ENCODE measurements at regions not wholly inside any gene's neighbourhood (a gene's known extent, or its start where the extent isn't known, plus 50 kb on each side); places are given as distances from the start of the nearest gene placed in this dataset.

DNA sequence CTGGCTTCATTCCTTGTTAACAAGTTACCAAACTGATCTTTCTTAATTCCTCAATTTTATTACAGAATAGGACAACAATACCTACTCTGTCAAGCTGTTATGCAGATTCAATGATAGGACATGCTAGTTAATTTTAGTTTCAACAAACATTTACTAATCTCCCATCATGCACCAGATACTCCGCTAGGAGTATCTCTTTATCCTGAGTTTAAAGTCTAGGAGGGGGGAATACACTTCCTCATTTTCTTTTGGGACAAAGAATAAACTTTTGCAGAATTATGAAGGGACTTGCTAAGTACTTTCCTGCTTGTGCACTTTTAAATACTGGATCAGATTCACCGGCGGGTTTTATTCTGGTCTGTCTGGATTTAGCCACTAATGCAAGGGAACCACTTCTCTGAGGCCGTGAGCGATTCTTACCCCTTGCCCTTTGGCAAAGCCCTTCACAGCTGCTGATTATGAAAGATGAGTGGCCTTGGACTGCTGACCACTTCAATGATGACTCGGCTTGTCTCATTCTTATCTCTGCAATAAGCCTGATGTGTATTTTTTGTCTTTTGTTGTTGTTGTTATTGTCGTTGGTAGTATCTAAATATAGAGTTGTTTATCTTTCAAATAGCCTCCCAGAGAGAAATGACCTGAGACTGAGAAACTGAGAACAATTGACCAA, 73.9 kb downstream of the RMI1 start:
- Mint-ChIP-seq H3K9me3 (no peaks in the 10 kb centered on the region), H3K27me3 (peaks cover 2 to 8% of the 10 kb centered on the region in 2 donors), H3K27ac (no peak overlapping the region), H3K4me1 (no peaks in the 10 kb centered on the region), H3K4me3 (no peak overlapping the region), H3K36me3 (no peaks in the 10 kb centered on the region)
- H3K27me3 ChIP-seq (ENCODE audit: insufficient read depth, low read length, poor library complexity, severe bottlenecking) = no peaks in the 10 kb centered on the region
- no peaks in the 10 kb centered on the region for H3K4me1 ChIP-seq (ENCODE audit: insufficient read depth, low read length)
- ChIA-PET CTCF (no interaction called here), POLR2A (no interaction called here)
- no peak overlapping the region for H3K27ac ChIP-seq (ENCODE audit: low read depth, low read length)
- H3K36me3 ChIP-seq (ENCODE audit: insufficient read depth, low read length) = no peaks in the 10 kb centered on the region
- no peak for DNase-seq
- H3K9me3 ChIP-seq (ENCODE audit: low read length) = no peaks in the 10 kb centered on the region
- H3K4me3 ChIP-seq (ENCODE audit: low read length) = no peak overlapping the region

DNA sequence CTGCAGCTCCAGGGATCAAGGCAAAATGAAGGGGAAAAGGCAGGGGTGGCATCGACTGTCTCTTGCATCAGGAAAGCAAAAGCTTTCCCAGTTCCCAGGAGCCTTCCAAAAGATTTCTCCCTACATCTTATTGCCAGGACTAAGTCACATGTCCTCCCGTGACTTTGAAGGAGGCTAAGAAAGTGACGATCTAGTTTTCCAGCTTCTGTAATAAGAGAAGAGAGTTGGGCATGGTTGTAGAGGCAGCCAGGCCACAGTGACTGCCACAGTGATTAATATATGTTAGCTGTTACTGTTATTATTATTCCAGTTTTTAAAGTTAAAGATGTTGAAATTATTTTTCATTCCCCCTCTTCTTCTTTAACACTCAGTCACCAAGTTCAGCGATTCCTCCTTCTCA, 77.1 kb downstream of the RMI1 start:
- no peaks in the 10 kb centered on the region for H3K4me1 ChIP-seq (ENCODE audit: insufficient read depth, low read length)
- H3K27me3 ChIP-seq (ENCODE audit: insufficient read depth, low read length, poor library complexity, severe bottlenecking) = no peaks in the 10 kb centered on the region
- Mint-ChIP-seq H3K4me1 (no peaks in the 10 kb centered on the region), H3K27me3 (peaks cover 0 to 21% of the 10 kb centered on the region in 2 donors), H3K36me3 (no peaks in the 10 kb centered on the region), H3K9me3 (no peaks in the 10 kb centered on the region), H3K27ac (no peak overlapping the region), H3K4me3 (no peak overlapping the region)
- H3K4me3 ChIP-seq (ENCODE audit: low read length) = no peak overlapping the region
- POLR2A ChIA-PET = no interaction called here
- no peak overlapping the region for H3K27ac ChIP-seq (ENCODE audit: low read depth, low read length)
- no peaks in the 10 kb centered on the region for H3K36me3 ChIP-seq (ENCODE audit: insufficient read depth, low read length)
- no peak for DNase-seq
- CTCF ChIA-PET = interaction anchor here (1.2 kb wide), 1 partner anchor 10 kb away, joined by 3 read pairs; no protein-coding TSS in a partner anchor
- no peaks in the 10 kb centered on the region for H3K9me3 ChIP-seq (ENCODE audit: low read length)

DNA sequence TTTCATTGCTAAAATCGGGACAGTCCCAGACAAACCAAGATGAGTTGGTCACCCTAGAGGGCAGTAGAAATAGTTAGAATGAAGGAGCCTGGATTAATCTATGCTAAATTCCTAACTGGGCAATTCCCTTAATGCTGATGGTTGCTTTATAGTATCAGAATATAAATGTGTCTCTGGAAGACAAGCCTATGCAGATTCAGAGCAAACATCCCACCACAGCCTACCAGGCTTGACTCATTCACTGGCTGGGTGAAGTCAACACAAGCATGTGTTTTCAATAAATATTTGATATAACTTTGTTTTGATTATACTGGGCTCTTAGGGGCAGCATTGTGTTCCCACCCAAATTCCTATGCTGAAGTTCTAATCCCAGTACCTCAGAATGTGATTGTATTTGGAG, 79.3 kb downstream of the RMI1 start:
- H3K4me1 Mint-ChIP-seq = no peaks in the 10 kb centered on the region
- Histone ChIP-seq H3K27me3 (ENCODE audit: insufficient read depth, low read length, poor library complexity, severe bottlenecking) (no peaks in the 10 kb centered on the region), H3K27ac (ENCODE audit: low read depth, low read length) (no peak overlapping the region), H3K36me3 (ENCODE audit: insufficient read depth, low read length) (no peaks in the 10 kb centered on the region), H3K9me3 (ENCODE audit: low read length) (no peaks in the 10 kb centered on the region), H3K4me1 (ENCODE audit: insufficient read depth, low read length) (no peaks in the 10 kb centered on the region), H3K4me3 (ENCODE audit: low read length) (no peak overlapping the region)
- no peaks in the 10 kb centered on the region for H3K36me3 Mint-ChIP-seq
- no peaks in the 10 kb centered on the region for H3K9me3 Mint-ChIP-seq
- H3K27ac Mint-ChIP-seq = no peak overlapping the region
- no peak overlapping the region for H3K4me3 Mint-ChIP-seq
- ChIA-PET CTCF (no interaction called here), POLR2A (no interaction called here)
- peaks cover 0 to 21% of the 10 kb centered on the region in 2 donors for H3K27me3 Mint-ChIP-seq
- no peak for DNase-seq

DNA sequence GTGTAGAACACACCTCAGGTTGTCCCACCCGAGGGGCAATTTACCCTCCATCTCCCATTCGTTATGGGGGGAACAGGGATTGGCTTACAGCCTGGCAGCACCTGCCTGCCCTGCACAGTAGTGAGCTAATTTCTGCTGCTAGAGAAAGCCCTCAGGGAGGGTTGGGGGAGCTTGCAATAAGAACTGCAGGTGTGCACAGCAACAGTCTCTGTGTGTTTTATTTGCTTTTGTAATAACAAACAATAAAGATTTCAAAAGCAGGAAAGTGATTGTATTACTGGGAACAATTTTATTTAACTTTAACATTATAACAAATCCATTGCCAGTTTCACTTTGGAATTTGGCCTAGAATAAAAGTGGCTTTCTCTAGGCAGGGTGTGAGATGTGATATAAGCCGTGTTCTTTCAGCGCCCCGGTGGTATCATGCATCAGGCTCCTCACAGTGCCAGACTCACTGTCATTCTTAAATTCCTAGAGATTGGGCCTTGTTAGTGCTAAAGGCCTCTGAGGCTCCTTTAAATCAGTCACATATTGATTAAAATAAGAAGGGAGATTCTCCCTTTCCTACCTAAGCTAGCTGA, 81.1 kb downstream of the RMI1 start:
- Mint-ChIP-seq H3K9me3 (no peaks in the 10 kb centered on the region), H3K4me1 (no peaks in the 10 kb centered on the region), H3K36me3 (no peaks in the 10 kb centered on the region), H3K4me3 (no peak overlapping the region), H3K27me3 (peaks cover 0 to 21% of the 10 kb centered on the region in 2 donors), H3K27ac (no peak overlapping the region)
- POLR2A ChIA-PET = no interaction called here
- H3K4me1 ChIP-seq (ENCODE audit: insufficient read depth, low read length) = no peaks in the 10 kb centered on the region
- no peaks in the 10 kb centered on the region for H3K36me3 ChIP-seq (ENCODE audit: insufficient read depth, low read length)
- no peak overlapping the region for H3K4me3 ChIP-seq (ENCODE audit: low read length)
- CTCF ChIA-PET = no interaction called here
- H3K27me3 ChIP-seq (ENCODE audit: insufficient read depth, low read length, poor library complexity, severe bottlenecking) = no peaks in the 10 kb centered on the region
- no peaks in the 10 kb centered on the region for H3K9me3 ChIP-seq (ENCODE audit: low read length)
- H3K27ac ChIP-seq (ENCODE audit: low read depth, low read length) = no peak overlapping the region
- no peak for DNase-seq

DNA sequence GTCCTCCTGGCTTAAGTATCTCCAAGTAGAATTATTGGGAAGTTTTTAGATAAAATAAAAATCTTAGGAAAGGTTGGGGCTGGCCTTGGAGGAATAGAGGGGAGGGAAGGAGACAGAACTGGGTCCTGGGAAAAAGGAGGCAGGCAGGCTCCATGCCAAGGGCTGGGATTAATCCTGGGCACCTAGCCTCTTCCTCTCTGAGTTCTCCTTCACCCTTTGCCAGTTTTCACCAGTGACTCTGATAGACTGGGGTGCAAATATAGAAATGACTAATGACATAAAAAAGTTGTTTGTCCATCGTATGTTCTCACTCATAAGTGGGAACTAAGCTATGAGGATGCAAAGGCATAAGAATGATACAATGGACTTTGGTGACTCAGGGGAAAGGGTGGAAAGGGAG, 81.9 kb downstream of the RMI1 start:
- Histone ChIP-seq H3K4me3 (ENCODE audit: low read length) (no peak overlapping the region), H3K4me1 (ENCODE audit: insufficient read depth, low read length) (no peaks in the 10 kb centered on the region), H3K9me3 (ENCODE audit: low read length) (no peaks in the 10 kb centered on the region), H3K27ac (ENCODE audit: low read depth, low read length) (no peak overlapping the region), H3K27me3 (ENCODE audit: insufficient read depth, low read length, poor library complexity, severe bottlenecking) (no peaks in the 10 kb centered on the region), H3K36me3 (ENCODE audit: insufficient read depth, low read length) (no peaks in the 10 kb centered on the region)
- ChIA-PET POLR2A (no interaction called here), CTCF (no interaction called here)
- peaks cover 0 to 18% of the 10 kb centered on the region in 2 donors for H3K27me3 Mint-ChIP-seq
- no peak for DNase-seq
- H3K27ac Mint-ChIP-seq = no peak overlapping the region
- H3K4me1 Mint-ChIP-seq = no peaks in the 10 kb centered on the region
- H3K36me3 Mint-ChIP-seq = no peaks in the 10 kb centered on the region
- no peak overlapping the region for H3K4me3 Mint-ChIP-seq
- no peaks in the 10 kb centered on the region for H3K9me3 Mint-ChIP-seq

DNA sequence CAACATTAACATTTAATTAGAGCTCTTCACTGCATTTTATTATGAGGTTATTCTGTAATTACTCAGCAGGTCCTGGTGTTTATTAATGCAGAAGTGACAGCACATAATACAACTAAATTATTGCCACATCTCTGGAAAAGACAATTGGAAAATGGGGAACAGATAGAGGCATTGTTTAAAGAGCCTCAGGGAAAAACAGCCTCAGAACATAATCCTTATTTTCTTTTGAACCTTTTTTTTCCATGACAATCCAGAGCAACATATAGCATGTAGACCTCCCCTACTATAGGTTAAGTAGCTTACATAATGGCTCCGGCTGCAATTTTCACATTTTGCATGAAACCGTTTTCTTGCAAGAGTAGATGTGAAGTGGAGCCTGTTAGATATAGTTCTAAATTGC, 87.2 kb downstream of the RMI1 start:
- no peak overlapping the region for H3K4me3 Mint-ChIP-seq
- H3K27ac Mint-ChIP-seq = no peak overlapping the region
- DNase-seq = no peak
- H3K4me1 ChIP-seq (ENCODE audit: insufficient read depth, low read length) = no peaks in the 10 kb centered on the region
- H3K27me3 ChIP-seq (ENCODE audit: insufficient read depth, low read length, poor library complexity, severe bottlenecking) = no peaks in the 10 kb centered on the region
- ChIA-PET POLR2A (no interaction called here), CTCF (interaction anchor here (1.3 kb wide), 1 partner anchor 9 kb away, joined by 3 read pairs; no protein-coding TSS in a partner anchor)
- H3K4me1 Mint-ChIP-seq = no peaks in the 10 kb centered on the region
- H3K36me3 ChIP-seq (ENCODE audit: insufficient read depth, low read length) = no peaks in the 10 kb centered on the region
- H3K27ac ChIP-seq (ENCODE audit: low read depth, low read length) = no peak overlapping the region
- H3K27me3 Mint-ChIP-seq = no peaks in the 10 kb centered on the region
- no peaks in the 10 kb centered on the region for H3K36me3 Mint-ChIP-seq
- H3K4me3 ChIP-seq (ENCODE audit: low read length) = no peak overlapping the region
- H3K9me3 ChIP-seq (ENCODE audit: low read length) = no peaks in the 10 kb centered on the region
- no peaks in the 10 kb centered on the region for H3K9me3 Mint-ChIP-seq

DNA sequence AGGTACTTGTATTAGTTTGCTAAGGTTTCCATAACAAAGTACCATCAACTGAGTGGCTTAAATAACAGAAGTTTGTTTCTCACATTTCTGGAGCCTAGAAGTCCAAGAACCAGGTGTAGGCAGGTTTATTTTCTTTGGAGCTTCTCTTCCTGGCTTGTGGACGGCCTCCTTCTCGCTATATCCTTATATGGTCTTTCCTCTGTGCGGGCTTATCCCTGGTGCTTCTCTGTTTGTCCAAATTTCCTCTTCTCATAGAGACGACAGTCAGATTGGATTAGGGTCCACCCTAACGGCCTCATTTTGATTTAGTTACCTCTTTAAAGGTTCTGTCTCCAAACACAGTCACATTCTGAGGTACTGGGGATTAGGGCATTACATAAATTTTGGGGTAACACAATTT, 88.3 kb downstream of the RMI1 start:
- H3K9me3 Mint-ChIP-seq = no peaks in the 10 kb centered on the region
- POLR2A ChIA-PET = no interaction called here
- no peak overlapping the region for H3K4me3 Mint-ChIP-seq
- Histone ChIP-seq H3K4me1 (ENCODE audit: insufficient read depth, low read length) (no peaks in the 10 kb centered on the region), H3K4me3 (ENCODE audit: low read length) (no peak overlapping the region), H3K9me3 (ENCODE audit: low read length) (no peaks in the 10 kb centered on the region), H3K27me3 (ENCODE audit: insufficient read depth, low read length, poor library complexity, severe bottlenecking) (no peaks in the 10 kb centered on the region), H3K27ac (ENCODE audit: low read depth, low read length) (no peak overlapping the region), H3K36me3 (ENCODE audit: insufficient read depth, low read length) (no peaks in the 10 kb centered on the region)
- H3K27me3 Mint-ChIP-seq = no peaks in the 10 kb centered on the region
- no peak for DNase-seq
- CTCF ChIA-PET = no interaction called here
- no peaks in the 10 kb centered on the region for H3K4me1 Mint-ChIP-seq
- H3K27ac Mint-ChIP-seq = no peak overlapping the region
- H3K36me3 Mint-ChIP-seq = no peaks in the 10 kb centered on the region

DNA sequence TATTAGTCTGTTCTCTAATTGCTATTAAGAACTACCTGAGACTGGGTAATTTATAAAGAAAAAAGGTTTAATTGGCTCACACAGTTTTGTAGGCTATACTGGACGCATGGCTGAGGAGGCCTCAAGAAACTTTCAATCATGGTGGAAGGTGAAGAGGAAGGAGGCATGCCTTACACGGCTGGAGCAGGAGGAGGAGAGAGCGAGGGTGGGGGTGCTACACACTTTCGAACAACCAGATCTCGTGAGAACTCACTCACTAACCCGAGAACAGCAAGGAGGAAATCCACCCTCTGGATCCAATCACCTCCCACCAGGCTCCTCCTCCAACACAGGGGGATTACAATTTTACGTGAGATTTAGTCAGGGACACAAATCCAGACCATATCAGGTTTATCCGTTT, 90.0 kb downstream of the RMI1 start:
- H3K4me1 Mint-ChIP-seq = no peaks in the 10 kb centered on the region
- Histone ChIP-seq H3K27ac (ENCODE audit: low read depth, low read length) (no peak overlapping the region), H3K9me3 (ENCODE audit: low read length) (no peaks in the 10 kb centered on the region), H3K4me1 (ENCODE audit: insufficient read depth, low read length) (no peaks in the 10 kb centered on the region), H3K36me3 (ENCODE audit: insufficient read depth, low read length) (no peaks in the 10 kb centered on the region), H3K27me3 (ENCODE audit: insufficient read depth, low read length, poor library complexity, severe bottlenecking) (no peaks in the 10 kb centered on the region), H3K4me3 (ENCODE audit: low read length) (no peak overlapping the region)
- H3K9me3 Mint-ChIP-seq = no peaks in the 10 kb centered on the region
- peaks cover 0 to 2% of the 10 kb centered on the region in 2 donors for H3K27me3 Mint-ChIP-seq
- no peak overlapping the region for H3K27ac Mint-ChIP-seq
- ChIA-PET POLR2A (no interaction called here), CTCF (no interaction called here)
- no peak overlapping the region for H3K4me3 Mint-ChIP-seq
- no peak for DNase-seq
- H3K36me3 Mint-ChIP-seq = no peaks in the 10 kb centered on the region
